CD4-positive, alpha-beta T cell treated with Interleukin-17A for 1 hour (primary cell): ENCODE measurements at regions not wholly inside any gene's neighbourhood (a gene's known extent, or its start where the extent isn't known, plus 50 kb on each side); places are given as distances from the start of the nearest gene placed in this dataset.
"Not testable (repeated sequence)": the region's sequence is repeated elsewhere in the genome, so short reads cannot be mapped to it uniquely, and the experiment has no call there.

Experiments
- DNase-seq: peaks from one replicate; pipeline ENCODE4 v3.0.0-alpha.2; 2020

DNA sequence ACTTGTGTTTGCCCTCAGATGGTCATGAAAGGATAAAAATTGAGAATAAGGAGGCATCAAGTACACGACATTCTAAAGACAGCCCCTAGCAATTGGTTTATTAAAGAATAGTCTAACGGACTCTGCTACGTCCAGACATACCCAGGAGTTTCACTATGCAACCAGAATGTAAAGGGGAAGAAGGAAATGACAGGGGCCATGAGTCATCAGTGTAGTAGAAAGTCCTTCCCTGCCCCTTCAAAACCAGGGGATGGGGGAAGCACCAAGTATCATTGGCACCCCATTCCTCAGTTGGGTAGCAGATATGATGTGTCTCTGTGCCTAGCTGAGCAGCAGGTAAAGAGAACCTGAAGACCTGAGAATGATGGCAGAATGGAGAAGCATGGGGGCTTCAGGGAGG, 367.4 kb downstream of the IL20RB start:
- DNase-seq, result no peak

DNA sequence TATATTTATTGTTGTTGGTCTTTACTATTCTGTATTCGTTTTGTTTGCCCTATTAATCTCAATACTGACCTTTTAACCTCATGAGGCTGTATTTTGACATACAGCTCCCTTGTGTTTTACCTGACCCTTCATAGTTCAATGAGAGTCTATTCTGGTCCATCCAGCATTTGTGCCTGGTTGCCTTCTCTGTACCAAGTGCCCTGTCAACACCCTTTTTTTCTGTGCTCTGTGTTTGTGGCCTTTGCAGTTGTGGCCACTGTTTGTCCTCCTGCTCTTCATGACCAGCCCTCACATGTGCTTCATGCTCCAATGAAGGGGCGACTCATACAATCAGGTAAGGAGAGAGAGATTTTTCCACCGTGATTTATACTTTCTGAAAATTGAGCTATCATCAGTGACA, 368.2 kb downstream of the IL20RB start:
- DNase-seq, result no peak

DNA sequence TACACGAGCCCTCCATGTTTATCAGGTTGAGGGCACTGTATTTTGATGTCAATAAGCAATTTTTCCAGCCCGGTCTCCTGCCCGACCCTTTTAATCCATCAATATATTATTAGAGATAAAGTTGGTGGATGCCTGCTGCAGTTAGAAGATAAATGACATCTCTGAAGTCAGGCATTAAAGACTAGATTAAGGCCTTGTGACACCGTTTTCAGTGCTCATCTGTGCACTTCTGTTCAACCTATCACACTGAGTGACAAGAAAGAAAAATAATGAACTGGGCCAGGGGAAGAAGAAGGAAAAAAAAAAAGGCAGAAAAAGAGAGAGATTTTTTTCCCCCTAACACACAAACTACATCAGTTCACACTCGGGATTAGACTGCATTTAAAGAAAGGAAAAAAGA, 371.8 kb downstream of the IL20RB start:
- no peak for DNase-seq

DNA sequence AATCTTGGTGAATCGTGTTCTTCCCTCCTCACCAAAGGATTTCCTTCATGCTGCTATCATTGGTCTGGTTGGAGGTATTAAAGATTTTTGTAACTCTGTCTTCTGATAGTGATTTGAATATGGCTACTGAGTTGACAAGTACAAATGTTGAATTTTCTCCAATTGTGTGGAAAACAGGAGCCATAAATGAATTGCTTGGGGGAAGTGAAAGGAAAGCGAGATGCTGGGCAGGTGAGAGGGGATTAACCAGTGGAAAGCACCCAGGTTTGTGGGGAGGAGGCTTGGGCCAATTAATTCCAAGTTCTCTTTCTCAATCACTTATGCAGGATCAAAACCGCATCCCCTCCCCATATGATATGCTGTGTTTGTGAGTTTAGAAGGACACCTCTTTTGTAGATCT, 372.5 kb downstream of the IL20RB start:
- no peak for DNase-seq

DNA sequence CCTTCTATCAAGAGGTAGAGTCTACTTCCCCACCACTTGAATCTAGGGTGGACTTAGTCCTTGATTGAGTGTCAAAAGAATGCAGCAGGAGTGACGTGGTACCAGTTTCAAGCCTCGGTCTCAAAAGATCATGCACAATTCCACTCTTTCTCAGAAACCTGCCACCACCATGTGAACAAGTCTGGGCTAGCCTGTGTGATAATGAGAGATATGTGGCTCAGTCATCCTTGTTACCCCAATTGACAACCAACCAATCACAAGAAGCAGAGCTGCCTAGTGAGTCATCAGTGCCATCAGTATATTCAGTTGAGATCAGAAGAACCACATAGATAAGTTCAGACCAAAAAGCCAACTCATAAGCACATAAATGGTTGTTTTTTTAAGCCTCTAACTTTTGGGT, 374.5 kb downstream of the IL20RB start:
- no peak for DNase-seq

DNA sequence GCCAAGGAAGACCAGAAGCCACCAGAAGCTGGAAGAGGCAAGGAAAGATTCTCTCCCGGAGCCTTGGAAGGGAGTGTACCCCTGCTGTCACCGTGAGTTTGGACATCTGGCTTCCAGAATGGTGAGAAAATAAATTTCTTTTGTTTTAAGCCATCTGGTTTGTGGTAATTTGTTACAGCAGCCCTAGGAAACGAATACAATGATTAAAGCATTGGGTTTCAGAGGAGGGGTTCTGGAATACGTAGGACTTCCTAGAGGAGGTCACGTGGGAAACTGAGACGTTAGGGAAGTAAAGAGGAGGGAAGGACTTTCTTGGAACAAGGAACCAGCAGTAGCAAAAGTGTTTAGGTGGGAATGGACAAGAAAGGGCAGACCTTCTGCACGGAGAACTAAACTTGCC, 377.7 kb downstream of the IL20RB start:
- no peak for DNase-seq

DNA sequence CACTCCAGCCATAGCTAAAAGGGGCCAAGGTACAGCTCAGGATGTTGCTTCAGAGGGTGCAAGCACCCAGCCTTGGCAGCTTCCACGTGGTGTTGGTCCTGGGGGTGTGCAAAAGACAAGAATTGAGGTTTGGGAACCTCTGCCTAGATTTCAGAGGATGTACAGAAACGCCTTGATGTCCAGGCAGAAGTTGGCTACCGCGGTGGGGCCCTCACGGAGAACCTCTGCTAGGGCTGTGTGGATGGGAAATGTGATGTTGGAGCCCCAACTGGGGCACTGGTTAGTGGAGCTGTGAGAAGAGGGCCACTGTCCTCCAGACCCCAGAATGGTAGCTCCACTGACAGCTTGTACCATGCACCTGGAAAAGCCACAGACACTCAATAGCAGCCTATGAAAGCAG, 380.6 kb downstream of the IL20RB start:
- not testable (repeated sequence) for DNase-seq

DNA sequence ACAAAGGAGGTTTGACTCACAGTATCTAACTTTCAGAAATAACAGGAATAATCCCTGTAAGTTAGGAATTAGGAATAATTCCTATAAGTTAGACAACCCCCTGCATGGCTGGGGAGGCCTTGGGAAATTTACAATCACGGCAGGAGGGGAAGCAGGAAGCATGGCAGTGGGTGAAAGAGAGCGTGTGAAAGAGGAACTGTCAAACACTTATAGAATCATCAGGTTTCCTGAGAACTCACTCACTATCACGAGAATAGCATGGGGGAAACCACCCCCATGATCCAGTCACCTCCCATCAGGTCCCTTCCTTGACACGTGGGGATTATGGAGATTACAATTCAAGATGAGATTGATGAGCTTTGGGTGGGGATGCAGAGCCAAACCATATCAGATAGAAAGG, 385.5 kb downstream of the IL20RB start:
- DNase-seq, result no peak

DNA sequence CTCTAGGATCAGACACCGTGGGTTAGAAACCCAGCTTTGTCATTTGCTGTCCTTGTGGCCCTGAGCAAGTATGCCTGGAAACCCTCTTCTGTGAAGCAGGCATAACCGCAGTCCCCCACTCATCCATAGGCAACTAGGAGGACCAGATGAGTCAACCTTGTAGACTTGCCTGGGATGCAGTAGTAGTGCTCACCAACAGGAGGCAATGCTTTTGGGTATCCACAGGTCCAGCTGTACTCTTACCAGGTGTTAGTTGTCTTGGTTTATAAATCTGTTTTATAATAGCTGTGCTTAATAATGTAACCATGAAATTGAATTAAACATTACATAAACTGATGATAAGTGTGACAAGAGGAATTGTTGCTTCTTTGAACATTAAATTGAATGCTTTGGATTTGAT, 389.3 kb downstream of the IL20RB start:
- DNase-seq, result no peak

DNA sequence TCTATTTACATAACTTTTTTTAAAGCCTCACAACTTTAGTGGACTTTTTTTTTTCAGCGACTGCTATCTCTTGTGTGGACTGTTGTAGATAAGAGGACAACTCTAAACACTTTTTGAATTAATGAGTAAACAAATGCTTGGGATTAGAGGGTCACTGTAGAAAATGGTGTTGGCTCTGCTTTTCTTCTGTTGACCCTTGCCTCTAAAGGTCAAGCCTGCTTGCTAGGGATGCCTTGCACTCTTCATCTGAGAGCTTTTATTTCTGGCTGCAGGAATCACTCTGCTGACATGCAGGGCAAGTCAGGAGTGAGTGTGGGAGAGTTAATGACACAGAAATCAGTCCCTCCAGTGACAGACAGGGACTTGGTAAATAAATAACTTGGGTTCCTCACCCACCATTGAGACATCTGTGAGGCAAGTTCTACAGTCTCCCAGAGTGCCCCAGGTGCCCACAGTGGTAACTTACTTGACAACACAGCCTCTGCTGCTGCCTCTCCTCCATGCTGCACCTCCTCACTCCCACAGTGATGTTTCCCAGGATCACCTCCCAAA, 390.1 kb downstream of the IL20RB start:
- no peak for DNase-seq

DNA sequence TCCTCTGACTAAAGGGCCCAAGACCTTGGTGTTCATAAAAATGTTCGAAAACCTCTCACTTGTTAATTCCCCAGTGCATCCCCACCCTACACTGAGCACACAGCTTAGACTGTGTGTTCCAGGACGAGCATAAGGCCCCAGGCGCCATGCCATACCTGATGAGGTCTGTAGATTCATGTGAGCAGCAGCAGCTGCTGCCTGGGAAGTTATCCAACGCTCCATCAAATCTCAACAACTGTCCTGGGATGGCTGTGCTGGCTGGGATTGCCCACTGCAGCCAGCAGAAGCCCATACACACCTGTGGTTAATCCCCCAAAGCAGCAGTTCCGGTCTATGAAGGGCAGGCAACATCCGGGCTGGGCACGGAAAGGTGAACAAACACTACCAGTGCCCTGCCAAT, 391.2 kb downstream of the IL20RB start:
- DNase-seq, result no peak

DNA sequence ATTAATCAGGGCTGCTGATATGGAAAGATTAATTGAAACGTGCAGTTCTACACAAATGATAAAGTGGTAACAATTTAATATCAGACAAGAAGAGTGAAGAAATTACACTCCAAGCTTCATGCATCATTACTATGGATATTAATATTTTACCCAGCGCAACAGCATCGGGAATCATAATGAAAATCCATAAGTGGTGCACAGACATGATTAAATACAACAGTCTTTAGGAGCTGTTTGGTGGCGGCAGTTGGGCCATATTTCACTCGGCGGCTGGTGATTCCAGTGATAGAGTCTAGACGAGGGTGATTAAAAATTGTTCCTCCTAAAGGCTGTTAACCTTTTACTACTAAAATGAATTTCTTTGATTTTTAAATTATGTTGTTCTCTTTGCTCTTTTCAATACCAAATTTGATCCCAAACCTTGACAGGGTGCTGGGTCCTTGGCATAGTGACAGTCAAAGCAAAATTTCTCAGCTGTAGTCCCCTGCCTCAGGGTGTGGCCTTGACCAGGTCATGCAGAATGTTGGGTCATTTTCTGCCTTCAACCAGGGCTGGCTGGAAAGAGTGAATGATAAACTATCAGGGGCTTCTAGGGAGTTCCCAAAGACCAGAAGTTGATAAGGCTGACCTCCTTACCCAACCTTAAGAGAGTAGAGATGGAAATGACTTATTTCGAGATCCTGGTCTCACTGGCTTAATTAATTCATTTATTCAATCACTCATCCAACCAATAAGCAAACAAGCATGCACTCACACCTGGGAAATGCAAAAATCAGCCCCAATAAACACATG, 392.0 kb downstream of the IL20RB start:
- DNase-seq, result no peak

DNA sequence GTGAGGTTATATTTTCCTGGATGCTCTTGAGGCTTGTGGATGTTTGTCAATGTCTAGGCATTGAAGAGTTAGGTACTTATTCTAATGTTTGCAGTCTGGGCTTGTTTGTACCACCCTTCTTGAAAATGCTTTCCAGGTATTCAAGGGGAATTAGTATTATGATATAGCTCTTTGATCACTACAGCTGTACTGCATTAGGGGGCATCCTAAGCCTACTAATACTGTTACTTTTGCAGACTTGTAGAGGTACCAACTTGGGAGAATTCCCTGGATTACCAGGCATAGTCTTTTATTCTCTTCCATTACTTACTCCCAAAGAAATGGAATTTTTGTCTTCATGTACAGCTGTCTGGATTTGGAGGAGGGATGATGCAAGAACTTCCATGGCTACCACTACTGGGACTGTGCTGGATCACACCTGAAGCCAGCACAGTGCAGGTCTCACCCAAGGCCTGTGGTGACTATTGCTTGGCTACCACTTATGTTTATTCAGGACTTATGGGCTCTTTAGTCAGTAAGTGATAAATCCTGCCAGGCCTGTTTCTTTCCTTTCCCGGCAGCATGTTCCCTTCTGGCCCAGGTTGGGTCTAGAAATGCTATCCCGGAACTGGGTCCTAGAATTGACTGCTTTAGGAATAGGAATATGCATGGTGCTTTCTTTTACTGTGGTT, 402.9 kb downstream of the IL20RB start:
- no peak for DNase-seq

DNA sequence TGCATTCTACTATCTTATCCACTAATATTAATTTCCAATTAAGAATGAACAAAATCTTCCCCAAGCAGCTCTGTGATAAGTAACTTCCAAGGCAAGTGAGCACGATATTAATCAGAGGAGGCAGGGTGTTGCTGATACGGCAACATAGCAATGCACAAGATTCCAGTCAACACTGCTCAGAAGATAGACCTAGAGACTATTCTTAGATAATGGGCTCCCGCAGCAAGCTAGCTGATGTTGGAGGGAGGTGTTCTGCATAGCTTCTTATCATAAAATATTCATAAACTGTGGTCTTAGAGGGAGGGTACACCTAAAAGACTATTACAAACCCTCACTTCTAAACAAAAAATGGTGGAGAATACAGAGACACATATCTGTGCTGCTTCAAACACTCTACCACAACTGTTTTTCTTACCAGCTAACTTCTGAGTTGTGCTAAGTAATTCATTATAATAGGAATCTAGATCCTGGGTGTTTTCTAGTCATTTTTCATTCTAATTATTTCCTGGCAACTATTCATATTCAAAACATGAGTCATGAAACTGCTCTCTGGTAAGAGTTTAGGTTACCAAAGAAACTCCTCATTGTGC, 382.0 kb upstream of the SOX14 start:
- DNase-seq, result no peak

DNA sequence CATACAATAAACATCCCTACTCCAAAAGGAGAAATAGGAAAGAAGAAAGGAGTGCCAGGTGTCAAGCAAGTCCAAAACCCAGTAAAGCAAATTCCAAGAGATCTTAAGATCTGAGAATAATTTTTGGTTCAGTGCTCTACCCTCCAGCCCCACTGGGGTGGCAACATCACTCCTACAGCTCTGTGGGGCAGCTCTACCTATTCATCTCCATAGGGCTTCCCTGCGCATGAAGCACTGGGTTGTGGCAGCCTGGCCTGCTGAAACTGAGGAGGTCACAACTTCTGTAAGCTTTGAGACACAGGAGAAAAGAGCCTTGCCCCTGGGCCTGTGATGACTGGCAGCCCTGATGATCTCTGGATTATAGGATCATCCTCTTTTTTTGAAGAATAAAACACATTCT, 378.2 kb upstream of the SOX14 start:
- no peak for DNase-seq

DNA sequence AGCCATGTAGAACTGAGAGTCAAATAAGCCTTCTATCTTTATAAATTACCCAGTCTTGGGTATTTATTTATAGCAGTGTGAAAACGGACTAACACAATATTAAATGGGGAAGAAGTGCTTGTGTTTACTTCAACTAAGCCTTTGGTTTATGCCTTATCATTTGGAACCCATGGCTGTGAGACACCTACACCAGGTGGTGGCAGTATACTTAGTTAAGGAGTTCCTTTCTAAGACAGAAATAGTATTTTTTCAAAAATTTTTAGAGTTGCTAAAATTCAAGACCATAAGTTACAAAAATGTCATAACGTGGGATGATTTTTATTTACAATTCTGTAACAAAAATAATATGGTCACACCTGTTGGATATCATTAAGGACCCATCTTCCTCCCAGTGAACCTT, 354.5 kb upstream of the SOX14 start:
- DNase-seq, result no peak

DNA sequence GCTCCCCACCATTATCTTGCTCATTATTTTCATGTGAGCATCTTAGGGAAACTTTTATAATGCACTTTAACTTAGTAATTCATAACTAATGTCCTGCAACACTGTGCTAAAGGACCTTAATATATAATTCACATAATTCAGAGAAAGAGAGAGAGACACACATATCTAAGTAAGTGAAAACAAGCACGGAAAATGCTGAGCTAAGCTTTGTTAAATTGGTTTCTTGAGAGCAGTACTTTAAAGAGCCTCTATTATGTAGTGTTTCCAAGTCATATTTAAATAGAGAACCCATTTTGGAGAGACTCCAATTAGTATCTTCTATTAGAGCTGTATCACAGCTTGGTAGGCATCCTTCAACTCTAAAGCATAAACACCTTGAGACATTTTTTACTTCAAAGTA, 354.1 kb upstream of the SOX14 start:
- DNase-seq, result no peak

DNA sequence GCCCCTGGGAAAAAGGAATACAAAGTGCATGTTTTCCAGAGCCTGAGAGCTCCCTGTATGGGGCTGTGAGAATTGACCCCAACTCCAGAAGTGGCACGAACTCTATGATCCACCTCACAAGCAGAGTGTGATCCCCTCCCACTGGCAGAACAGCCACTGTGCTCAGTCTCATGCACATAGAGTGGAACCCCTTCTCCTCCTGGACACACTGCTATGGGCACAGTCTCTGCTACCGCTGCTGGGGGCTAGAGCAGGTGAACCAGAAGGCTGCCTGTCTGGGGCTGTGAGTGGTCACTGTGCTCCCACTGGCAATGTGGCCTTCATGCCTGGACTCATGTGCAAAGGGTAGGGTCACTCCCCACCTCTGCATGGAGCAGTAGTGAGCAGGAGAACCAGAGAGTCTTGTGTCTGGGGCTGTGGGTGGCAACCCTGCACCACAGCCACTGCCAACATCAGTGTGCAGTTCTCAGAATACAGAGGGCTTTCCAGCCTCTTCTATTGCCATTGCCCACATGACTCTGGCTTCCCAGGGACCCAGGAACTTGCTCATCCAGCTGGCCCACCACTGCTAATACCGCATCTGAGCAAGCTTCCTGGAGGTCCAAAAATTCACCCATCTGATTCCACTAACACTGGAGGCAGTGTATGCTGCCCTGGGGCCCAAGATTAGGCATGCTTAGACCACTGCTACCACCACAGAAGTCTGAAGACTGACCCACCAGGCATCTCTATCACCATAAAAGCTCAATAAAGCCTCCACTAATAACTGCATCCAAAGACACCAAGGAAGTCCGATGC, 343.7 kb upstream of the SOX14 start:
- DNase-seq, result no peak

DNA sequence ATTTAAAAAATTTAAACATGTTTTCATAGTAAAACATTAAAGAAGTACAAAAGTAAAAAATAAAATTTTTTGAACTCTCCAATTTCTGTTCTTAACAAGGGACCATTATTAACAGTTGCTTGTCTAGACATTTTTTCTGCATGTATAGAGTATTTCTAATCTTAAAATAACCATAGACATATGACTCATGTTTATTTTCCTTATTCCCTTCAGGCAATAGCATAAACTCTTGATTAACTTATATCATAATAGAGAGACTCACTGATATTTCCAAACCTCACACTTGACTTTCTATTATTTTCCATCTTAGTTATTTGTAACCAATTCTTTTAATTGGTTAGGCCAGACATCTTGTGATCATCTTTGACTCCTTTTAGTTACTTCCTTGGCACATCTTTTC, 325.6 kb upstream of the SOX14 start:
- DNase-seq, result no peak

DNA sequence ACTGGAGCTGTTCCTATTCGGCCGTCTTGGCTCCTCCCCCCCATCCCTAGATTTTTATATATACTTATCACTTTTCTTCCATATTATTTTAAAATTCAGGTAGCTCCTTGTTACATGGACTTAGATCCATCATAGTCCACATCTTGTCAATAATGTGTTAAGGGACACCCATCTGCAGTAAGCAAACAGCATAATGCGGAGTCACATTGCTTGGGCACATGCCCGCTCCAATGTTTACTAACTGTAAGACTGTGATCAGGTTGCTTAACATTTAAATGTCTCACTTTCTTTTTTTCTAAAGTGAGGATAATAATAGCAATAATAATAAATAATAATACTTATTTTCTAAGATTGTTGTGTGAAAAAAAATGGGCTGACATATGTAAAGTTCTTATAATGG, 303.2 kb upstream of the SOX14 start:
- no peak for DNase-seq

DNA sequence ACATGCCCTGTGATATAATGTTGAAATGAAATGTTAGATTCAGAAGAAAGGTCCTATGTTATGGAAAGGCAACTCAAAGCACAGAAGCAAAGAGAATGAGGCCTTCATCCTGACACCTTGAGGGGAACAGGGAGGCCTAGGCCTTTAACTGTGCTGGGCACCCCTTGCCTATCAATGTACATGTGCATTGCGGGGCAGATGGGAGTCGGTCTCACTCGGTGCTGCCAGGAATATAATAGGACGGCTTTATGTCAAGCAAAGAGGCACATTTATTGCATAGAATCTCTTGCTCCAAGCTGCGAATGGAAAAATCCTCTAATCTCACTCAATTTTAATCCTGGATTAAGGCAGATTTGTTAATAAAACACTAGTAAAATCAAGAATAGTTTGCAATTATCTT, 301.0 kb upstream of the SOX14 start:
- DNase-seq, result no peak

DNA sequence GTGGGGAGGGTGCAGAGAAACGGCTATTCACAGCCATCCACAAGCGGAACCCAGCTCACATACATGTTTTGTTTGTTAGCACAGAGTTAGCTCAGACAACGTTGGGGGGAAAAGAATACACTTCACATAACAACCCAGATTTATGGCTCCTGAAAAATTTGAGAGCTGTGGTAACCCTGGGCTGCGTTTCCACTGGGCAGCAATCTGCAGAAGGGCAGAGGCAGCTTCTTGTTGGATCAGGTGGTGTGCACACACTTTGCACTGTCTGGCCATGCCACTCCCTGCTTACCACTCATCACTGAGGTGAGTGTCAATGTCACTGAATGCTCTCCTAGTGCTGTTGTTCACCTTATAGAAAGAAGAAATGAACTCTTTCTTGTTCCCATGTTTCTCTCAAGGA, 299.8 kb upstream of the SOX14 start:
- no peak for DNase-seq

DNA sequence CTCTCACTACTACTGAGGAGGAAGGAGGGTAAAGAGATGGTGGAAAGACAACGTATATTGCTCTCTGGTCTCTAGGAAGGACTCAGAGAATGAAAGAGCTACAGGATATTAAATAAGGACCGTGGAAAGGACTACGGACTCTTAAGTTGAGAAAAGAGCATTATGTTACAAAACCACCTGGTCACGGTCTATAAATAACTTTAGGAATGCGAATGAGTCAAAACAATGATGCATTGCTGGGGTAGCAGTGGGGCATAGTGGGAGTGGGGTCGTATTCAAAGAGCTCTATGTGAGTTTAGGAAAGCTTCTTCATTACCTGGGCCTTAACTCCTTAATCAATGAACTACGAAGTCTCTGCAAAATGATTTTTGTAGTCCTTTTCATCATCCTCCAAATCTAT, 295.7 kb upstream of the SOX14 start:
- no peak for DNase-seq
